NOMO-1 (cell line): ENCODE measurements at regions not wholly inside any gene's neighbourhood (a gene's known extent, or its start where the extent isn't known, plus 50 kb on each side); places are given as distances from the start of the nearest gene placed in this dataset.
"Not testable (repeated sequence)": the region's sequence is repeated elsewhere in the genome, so short reads cannot be mapped to it uniquely, and the experiment has no call there.

Source experiments
- DNase-seq, 2 experiments: peaks; one replicate each; lab custom pipeline; 2025; ENCODE audit not compliant: unreplicated experiment in 2 of 2; lab: John Stamatoyannopoulos, UW

GRCh38 chr18:4573735-4574134, 118.6 kb upstream of the DLGAP1 start:
- DNase-seq, result no peak

- no peak for DNase-seq
Observed at GRCh38 chr18:4557502-4557901, 102.4 kb upstream of the DLGAP1 start.

- no peak for DNase-seq
Observed at GRCh38 chr18:4551001-4551360, 95.9 kb upstream of the DLGAP1 start.

- DNase-seq, result no peak
Observed at GRCh38 chr18:4549164-4549872, 94.2 kb upstream of the DLGAP1 start.

GRCh38 chr18:4547126-4547525, 92.0 kb upstream of the DLGAP1 start:
- DNase-seq, result no peak

GRCh38 chr18:4544142-4544541, 89.0 kb upstream of the DLGAP1 start:
- no peak for DNase-seq

- DNase-seq, result no peak
Observed at GRCh38 chr18:4543711-4544110, 88.6 kb upstream of the DLGAP1 start.

GRCh38 chr18:4541588-4541987, 86.5 kb upstream of the DLGAP1 start:
- no peak for DNase-seq

GRCh38 chr18:4536447-4536846, 81.3 kb upstream of the DLGAP1 start:
- DNase-seq, result no peak

- no peak for DNase-seq
Observed at GRCh38 chr18:4528405-4528804, 73.3 kb upstream of the DLGAP1 start.

GRCh38 chr18:4527826-4528225, 72.7 kb upstream of the DLGAP1 start:
- not testable (repeated sequence) for DNase-seq

- no peak for DNase-seq
Observed at GRCh38 chr18:4524096-4524495, 69.0 kb upstream of the DLGAP1 start.

- DNase-seq, result no peak
Observed at GRCh38 chr18:4511166-4511565, 56.1 kb upstream of the DLGAP1 start.

GRCh38 chr18:4510711-4511110, 55.6 kb upstream of the DLGAP1 start:
- no peak for DNase-seq

GRCh38 chr18:4510160-4510559, 55.1 kb upstream of the DLGAP1 start:
- DNase-seq, result no peak
